ENCODE measurements at regions not wholly inside any gene's neighbourhood (a gene's known extent, or its start where the extent isn't known, plus 50 kb on each side); places are given as distances from the start of the nearest gene placed in this dataset.

GRCh38 chr17:71922439-71922838 is 198.4 kb upstream of the SOX9 start (continued):
- no peak for TF ChIP-seq ZNF462 (CRISPR knock-in tag; IDR thresholded peaks at IDR 0.05)
- TF ChIP-seq NANOG (IDR thresholded peaks at IDR 0.05; ENCODE audit: borderline replicate concordance), result no peak
- TF ChIP-seq JUNB (IDR thresholded peaks at IDR 0.05; ENCODE audit: unreplicated experiment), result no peak
- TF ChIP-seq EZH2phosphoT487 (IDR thresholded peaks at IDR 0.05; ENCODE audit: unreplicated experiment), result no peak

GRCh38 chr17:71926746-71927398 is 193.9 kb upstream of the SOX9 start:
- Histone ChIP-seq H3K27me3 (ENCODE audit: insufficient read depth) (no peaks in the 10 kb centered on the region), H4K20me1 (replicated peaks; ENCODE audit: insufficient read depth) (no peaks in the 10 kb centered on the region), H3K4me2 (no peak overlapping the region), H3K79me2 (replicated peaks; ENCODE audit: insufficient read depth) (no peaks in the 10 kb centered on the region), H3K27ac (ENCODE audit: low read depth) (no peak overlapping the region), H3K9me2 (ENCODE audit: insufficient read depth) (no peaks in the 10 kb centered on the region), H3K4me1 (ENCODE audit: insufficient read depth) (no peaks in the 10 kb centered on the region), H3F3A (replicated peaks; ENCODE audit: low read depth) (no peaks in the 10 kb centered on the region), H3K36me3 (ENCODE audit: insufficient read depth) (no peaks in the 10 kb centered on the region), H2AFZ (no peak overlapping the region), H3K4me3 (no peak overlapping the region)
- H3K4me1 Mint-ChIP-seq, result peaks cover 6% of the 10 kb centered on the region
- H3K27ac Mint-ChIP-seq, result no peak overlapping the region
- no peaks in the 10 kb centered on the region for H3K36me3 Mint-ChIP-seq (ENCODE audit: low read depth)
- peaks cover 4% of the 10 kb centered on the region for H3K9me3 Mint-ChIP-seq
- no peak for ATAC-seq
- no peak for TF ChIP-seq EZH2 (IDR thresholded peaks at IDR 0.05; ENCODE audit: low read depth, unreplicated experiment)
- H3K4me3 Mint-ChIP-seq, result no peak overlapping the region
- DNase-seq (ENCODE audit: low spot score), result no peak
- H3K27me3 Mint-ChIP-seq (ENCODE audit: insufficient read depth, low read depth, poor library complexity), result no peaks in the 10 kb centered on the region

Data from GM23338 (cell line).